SJCRH30 (cell line): ENCODE measurements at regions not wholly inside any gene's neighbourhood (a gene's known extent, or its start where the extent isn't known, plus 50 kb on each side); places are given as distances from the start of the nearest gene placed in this dataset.

Experiments
- DNase-seq, 2 experiments: peaks; one replicate each; pipeline ENCODE4 v3.0.0-alpha.2; 2015 to 2020
- H3K27ac ChIP-seq: fragments of 250-450 bp; sonication (Bioruptor Pico); 2 replicates; pipeline ENCODE4 v1.5.1; 2020; ENCODE audit warnings: mild to moderate bottlenecking, moderate library complexity
- H3K27me3 ChIP-seq: fragments of 250-450 bp; sonication (Bioruptor Pico); 2 replicates; pipeline ENCODE4 v1.5.1; 2020; ENCODE audit warnings: mild to moderate bottlenecking, moderate library complexity
- H3K36me3 ChIP-seq: fragments of 250-450 bp; sonication (Bioruptor Pico); 2 replicates; pipeline ENCODE4 v1.5.1; 2020; ENCODE audit warnings: mild to moderate bottlenecking, moderate library complexity
- H3K4me1 ChIP-seq: fragments of 250-450 bp; sonication (Bioruptor Pico); 2 replicates; pipeline ENCODE4 v1.5.1; 2020; ENCODE audit warnings: mild to moderate bottlenecking, moderate library complexity
- H3K4me3 ChIP-seq: fragments of 250-450 bp; sonication (Bioruptor Pico); 2 replicates; pipeline ENCODE4 v1.5.1; 2020; ENCODE audit warnings: mild to moderate bottlenecking, moderate library complexity
- H3K9me3 ChIP-seq: fragments of 250-450 bp; sonication (Bioruptor Pico); replicated peaks from 2 replicates; pipeline ENCODE4 v1.5.1; 2020; ENCODE audit warnings: mild to moderate bottlenecking, moderate library complexity

DNA sequence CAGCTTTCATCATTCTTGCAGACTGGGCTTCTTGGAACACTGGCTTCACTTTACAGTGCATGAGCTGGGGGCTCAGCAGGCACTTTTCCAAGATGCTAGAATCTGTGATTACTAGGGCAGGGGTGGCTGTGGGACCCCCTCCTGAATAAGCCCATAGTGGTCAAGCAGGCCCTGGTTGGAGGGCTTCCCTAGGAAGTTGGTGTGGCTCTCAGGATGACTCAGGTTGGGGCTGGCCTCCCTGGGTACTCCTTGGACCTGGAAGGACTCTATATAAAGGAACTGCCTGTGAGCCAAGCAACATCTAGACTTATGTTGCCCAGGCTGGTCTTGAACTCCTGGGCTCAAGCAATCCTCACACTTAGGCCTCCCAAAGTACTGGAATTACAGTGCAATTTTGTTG, 88.3 kb upstream of the HELT start:
- Histone ChIP-seq H3K27me3 (no peaks in the 10 kb centered on the region), H3K9me3 (no peaks in the 10 kb centered on the region), H3K4me3 (no peak overlapping the region), H3K27ac (no peak overlapping the region), H3K4me1 (no peaks in the 10 kb centered on the region), H3K36me3 (no peaks in the 10 kb centered on the region)
- no peak for DNase-seq

DNA sequence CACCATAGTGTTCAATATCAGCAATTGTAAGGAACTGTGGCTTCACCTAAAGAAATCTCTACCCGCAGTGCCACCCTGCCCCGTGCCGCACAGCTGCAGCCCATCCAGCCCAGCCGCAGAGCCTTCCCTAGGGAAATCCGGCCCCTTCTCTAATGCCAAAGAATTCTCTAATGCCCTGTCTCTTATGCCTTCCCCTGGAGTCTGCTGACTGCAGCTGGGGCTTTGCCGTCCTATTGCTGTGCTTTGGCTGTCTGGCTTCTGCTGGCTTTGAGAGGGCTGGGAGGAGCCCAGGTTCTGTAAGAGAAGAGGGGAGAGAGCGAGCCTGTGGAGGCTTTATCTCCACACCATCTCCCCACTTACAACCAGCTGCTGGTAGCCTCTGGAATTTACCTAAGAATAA, 85.9 kb upstream of the HELT start:
- DNase-seq, result peak; percentile 49 to 57
- Histone ChIP-seq H3K4me1 (peaks cover 4% of the 10 kb centered on the region; the same call in 1 of the 2 replicates), H3K9me3 (no peaks in the 10 kb centered on the region), H3K27ac (no peak overlapping the region), H3K36me3 (no peaks in the 10 kb centered on the region), H3K27me3 (no peaks in the 10 kb centered on the region), H3K4me3 (no peak overlapping the region)

DNA sequence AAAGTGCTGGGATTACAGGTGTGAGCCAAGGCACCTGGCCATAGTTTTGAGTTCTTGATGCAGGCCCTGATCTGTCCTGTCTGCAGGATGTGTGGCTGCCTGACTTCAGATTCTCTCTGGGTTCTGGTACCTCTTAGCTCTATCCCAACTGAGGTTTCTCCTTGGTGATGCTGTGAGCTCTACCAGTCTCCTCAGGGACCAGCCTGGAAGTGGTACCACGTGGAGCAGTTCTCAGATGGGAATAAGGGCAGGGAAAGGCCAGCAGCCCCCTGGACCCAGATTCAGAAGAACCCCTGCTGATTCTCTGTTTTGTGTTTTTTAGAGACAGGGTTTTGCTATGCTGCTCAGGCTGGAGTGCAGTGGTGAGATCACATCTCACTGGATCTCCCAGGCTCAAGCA, 85.0 kb upstream of the HELT start:
- no peaks in the 10 kb centered on the region for H3K27me3 ChIP-seq
- DNase-seq, result no peak
- H3K9me3 ChIP-seq, result no peaks in the 10 kb centered on the region
- H3K4me3 ChIP-seq, result no peak overlapping the region
- no peaks in the 10 kb centered on the region for H3K36me3 ChIP-seq
- H3K4me1 ChIP-seq, result peaks cover 6% of the 10 kb centered on the region; the same call in 1 of the 2 replicates
- no peak overlapping the region for H3K27ac ChIP-seq

DNA sequence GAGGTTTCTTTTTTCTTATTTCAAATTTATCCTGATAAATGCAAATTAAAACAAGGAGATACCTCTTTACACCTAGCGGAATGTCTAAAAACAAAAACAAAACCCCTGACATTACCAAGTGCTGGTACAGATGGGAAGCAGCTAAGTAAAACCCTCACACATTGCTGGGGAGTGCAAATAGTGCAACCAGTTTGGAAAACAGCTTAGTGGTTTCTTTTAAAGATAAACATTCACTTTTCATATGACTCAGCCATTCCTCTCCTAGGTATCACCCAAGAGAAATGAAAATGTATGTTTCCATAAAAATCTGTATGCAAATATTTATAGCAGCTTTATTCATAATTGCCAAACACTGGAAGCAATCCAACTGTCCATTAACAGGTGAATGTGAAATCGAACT, 84.1 kb upstream of the HELT start:
- H3K9me3 ChIP-seq, result no peaks in the 10 kb centered on the region
- H3K27ac ChIP-seq, result no peak overlapping the region
- peaks cover 6% of the 10 kb centered on the region; the same call in 1 of the 2 replicates for H3K4me1 ChIP-seq
- no peak overlapping the region for H3K4me3 ChIP-seq
- H3K36me3 ChIP-seq, result no peaks in the 10 kb centered on the region
- DNase-seq, result no peak
- no peaks in the 10 kb centered on the region for H3K27me3 ChIP-seq

DNA sequence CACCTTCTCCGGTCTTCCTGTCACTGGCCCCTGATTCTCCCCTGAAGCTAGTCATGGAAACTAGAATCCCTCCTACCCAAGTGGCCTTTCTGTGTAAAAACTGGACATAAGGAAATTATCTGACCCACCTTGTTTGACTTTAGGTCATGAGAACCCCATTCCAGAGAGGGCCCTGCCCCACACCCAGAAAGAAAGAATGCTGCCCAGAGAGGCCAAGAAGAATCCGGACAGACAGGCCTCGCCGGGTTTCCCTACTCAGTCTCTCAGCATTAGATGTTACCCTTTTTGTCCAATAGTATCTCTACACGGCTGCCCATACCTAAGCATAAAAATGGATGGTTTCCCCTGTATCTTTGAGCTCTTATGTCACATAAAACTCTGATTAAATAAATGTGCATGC, 83.3 kb upstream of the HELT start:
- no peak for DNase-seq
- Histone ChIP-seq H3K4me1 (peaks cover 6% of the 10 kb centered on the region; the same call in 1 of the 2 replicates), H3K27ac (no peak overlapping the region), H3K9me3 (no peaks in the 10 kb centered on the region), H3K36me3 (no peaks in the 10 kb centered on the region), H3K4me3 (no peak overlapping the region), H3K27me3 (no peaks in the 10 kb centered on the region)

DNA sequence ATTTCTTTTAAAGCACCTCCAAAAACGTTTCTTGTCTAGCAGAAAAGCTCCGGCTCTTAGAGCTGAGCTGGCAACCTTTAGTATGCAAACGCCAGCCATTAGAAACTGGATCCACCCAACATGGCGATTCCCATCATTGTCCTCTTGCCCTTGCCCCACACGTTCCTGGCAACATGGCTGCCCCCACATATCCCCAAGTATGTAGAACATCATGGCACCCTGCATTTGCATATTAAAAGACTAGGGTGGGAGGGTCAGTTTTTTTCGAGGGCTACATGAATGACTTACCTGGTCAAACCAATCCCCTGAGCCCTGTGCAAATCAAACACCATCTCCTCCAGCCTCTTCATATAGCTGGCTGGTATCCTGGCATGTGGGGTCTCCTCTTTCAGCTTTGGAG, 82.2 kb upstream of the HELT start:
- DNase-seq, result no peak
- Histone ChIP-seq H3K4me1 (peaks cover 6% of the 10 kb centered on the region; the same call in 1 of the 2 replicates), H3K9me3 (no peaks in the 10 kb centered on the region), H3K27me3 (no peaks in the 10 kb centered on the region), H3K36me3 (no peaks in the 10 kb centered on the region), H3K4me3 (no peak overlapping the region), H3K27ac (no peak overlapping the region)

DNA sequence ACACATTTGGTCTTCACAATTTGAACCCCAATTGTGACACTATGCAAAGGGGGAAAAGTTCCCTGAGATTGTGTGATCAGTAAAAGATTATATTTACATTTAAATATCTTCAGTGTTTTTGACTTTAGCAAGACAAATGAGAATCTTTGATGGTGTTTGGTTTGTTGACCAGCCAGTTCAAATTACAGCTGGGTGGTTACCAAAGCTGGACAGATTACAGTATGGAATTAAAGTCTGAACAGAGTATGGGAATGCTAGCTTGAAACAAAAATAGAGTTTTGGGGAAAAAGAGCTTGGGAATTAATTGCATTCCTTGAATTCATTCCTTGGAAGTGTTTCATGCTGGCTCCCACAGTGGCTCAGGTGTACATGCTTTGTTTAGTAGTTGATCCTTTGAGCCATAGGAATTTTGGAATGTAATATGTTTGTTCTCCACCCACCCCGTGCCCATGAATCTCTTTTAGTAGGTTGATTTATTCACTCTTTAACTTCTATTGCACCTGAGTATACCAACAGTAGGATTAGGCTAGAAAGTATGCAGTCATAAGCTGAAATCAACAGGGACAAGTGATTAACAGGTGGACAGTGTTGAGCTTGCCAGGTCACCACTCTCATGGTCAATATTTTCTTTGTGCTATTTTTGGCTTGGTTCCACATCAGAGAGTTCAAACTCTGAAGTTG, 81.1 kb upstream of the HELT start:
- Histone ChIP-seq H3K4me3 (no peak overlapping the region), H3K9me3 (no peaks in the 10 kb centered on the region), H3K27me3 (no peaks in the 10 kb centered on the region), H3K4me1 (peaks cover 6% of the 10 kb centered on the region; the same call in 1 of the 2 replicates), H3K27ac (no peak overlapping the region), H3K36me3 (no peaks in the 10 kb centered on the region)
- peak in 1 of 2 experiments; percentile 33 for DNase-seq

DNA sequence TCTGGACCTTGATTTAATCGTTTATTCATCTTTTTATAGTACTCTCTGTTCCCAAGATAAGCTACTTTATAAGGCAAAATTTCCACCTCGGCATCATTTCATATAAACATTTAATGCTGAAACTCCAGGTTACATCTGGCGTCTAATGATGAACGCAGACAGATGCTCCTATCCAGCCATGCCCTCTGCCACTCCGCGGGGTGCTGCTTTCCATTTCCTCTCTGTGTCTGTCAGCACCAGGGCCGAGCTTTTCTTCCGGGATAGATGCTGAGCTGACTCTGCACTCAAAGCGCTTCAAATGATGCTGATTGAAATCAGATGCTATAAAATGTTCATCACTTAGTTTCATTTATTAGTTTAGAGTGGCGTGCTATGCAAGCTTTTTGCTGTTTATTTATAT, 80.5 kb upstream of the HELT start:
- H3K4me3 ChIP-seq, result no peak overlapping the region

DNA sequence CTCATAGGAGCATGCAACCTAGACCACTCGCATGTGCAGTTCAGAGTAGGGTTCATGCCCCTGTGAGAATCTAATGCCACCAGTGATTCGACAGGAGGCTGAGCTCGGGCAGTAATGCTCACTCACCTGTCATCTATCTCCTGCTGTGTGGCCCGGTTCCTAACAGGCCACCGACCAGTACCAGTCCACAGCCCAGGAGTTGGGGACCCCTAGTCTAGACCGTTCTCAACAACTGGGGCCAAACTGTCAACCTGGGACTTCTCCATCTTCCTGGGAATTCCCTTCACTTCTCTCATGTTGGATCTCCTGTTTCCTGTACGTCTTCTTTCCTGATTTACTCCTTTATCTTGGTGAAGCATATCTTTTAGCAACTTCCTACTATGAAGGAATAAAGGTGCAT, 79.4 kb upstream of the HELT start:
- DNase-seq, result no peak
- Histone ChIP-seq H3K4me3 (no peak overlapping the region), H3K4me1 (peaks cover 6% of the 10 kb centered on the region; the same call in 1 of the 2 replicates), H3K27me3 (no peaks in the 10 kb centered on the region), H3K9me3 (no peaks in the 10 kb centered on the region), H3K36me3 (no peaks in the 10 kb centered on the region), H3K27ac (no peak overlapping the region)

More for the DNA sequence above, 80.5 kb upstream of the HELT start:
- Histone ChIP-seq H3K36me3 (no peaks in the 10 kb centered on the region), H3K27me3 (no peaks in the 10 kb centered on the region), H3K4me1 (peaks cover 6% of the 10 kb centered on the region; the same call in 1 of the 2 replicates), H3K27ac (no peak overlapping the region), H3K9me3 (no peaks in the 10 kb centered on the region)
- peak; percentile 44 to 62 for DNase-seq

DNA sequence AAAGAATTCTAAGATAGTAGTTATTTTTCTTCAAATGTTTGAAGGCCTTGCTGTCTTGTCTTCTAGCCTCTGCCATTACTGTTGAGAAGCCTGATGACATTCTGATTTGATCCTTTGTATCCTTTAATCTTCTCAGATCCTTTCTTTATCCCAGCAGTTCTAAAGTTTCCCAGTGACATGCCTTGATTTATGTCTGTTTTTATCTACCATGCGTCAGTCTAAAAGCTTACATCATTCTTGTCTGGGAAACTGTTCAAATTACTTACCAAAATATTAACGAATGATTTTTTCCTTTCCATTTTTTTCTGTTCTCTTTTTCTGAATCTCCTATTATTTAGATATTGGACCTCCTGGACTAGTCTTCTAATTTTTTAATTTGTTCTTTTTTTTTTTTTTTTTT, 78.3 kb upstream of the HELT start:
- no peak overlapping the region for H3K27ac ChIP-seq
- no peak for DNase-seq
- no peak overlapping the region for H3K4me3 ChIP-seq
- no peaks in the 10 kb centered on the region for H3K36me3 ChIP-seq
- peaks cover 6% of the 10 kb centered on the region; the same call in 1 of the 2 replicates for H3K4me1 ChIP-seq
- H3K27me3 ChIP-seq, result no peaks in the 10 kb centered on the region
- no peaks in the 10 kb centered on the region for H3K9me3 ChIP-seq

DNA sequence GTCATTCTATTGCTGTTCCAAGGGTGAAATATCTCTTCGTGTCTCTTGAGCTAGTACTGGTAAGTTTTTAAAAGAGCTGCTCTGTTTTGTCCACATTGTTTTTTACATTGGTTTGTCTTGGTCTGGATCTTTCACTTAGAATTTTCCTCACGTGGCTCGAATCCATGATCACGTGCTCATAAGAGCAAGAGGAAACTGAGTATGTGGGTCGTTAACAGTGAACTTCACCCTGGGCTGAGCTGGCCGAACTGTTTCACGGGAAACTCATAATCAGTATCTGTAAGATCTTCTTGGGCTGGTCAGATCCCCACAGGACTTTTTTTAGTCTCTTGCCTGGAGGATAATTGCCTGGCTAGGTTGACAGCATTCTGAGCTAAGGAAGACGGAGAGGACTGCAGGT, 77.8 kb upstream of the HELT start:
- no peak overlapping the region for H3K27ac ChIP-seq
- no peak overlapping the region for H3K4me3 ChIP-seq
- H3K4me1 ChIP-seq, result peaks cover 6% of the 10 kb centered on the region; the same call in 1 of the 2 replicates
- DNase-seq, result no peak
- no peaks in the 10 kb centered on the region for H3K36me3 ChIP-seq
- no peaks in the 10 kb centered on the region for H3K9me3 ChIP-seq
- no peaks in the 10 kb centered on the region for H3K27me3 ChIP-seq

DNA sequence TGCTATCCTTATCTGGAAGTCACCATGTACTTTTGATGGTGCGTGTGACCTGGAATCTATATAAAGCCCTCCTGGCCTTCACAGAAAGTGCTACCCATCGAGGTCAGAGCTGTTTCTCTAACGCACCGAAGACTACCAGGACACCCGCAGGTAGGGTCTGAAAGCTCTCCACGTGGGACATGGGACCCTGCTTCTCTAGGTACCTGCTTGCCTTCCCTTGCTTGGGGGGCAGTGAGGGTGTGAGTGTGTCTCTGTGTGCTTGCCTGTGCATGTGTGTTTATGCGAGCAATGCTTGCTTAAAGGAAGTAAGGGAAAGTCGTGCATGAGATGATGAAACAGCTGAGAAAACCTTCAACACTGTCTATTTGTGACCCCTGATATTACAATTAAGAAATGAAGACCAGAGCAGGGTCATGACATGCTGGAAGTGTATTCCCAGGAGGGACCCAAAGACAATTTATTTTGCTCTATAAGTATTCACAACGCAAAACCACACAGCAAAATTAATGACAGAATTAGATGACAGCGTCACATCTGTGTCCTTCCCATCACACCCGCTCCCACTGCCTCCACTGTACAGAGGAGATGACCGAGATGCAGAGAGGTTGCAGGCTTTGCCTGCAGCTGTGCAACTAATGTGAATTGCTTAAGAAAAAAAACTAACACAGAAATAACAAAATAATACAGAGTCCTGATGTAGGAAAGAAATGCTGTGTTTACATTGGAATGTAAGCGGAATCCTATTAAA, 76.4 kb upstream of the HELT start:
- Histone ChIP-seq H3K9me3 (no peaks in the 10 kb centered on the region), H3K27ac (no peak overlapping the region)
- no peak for DNase-seq

DNA sequence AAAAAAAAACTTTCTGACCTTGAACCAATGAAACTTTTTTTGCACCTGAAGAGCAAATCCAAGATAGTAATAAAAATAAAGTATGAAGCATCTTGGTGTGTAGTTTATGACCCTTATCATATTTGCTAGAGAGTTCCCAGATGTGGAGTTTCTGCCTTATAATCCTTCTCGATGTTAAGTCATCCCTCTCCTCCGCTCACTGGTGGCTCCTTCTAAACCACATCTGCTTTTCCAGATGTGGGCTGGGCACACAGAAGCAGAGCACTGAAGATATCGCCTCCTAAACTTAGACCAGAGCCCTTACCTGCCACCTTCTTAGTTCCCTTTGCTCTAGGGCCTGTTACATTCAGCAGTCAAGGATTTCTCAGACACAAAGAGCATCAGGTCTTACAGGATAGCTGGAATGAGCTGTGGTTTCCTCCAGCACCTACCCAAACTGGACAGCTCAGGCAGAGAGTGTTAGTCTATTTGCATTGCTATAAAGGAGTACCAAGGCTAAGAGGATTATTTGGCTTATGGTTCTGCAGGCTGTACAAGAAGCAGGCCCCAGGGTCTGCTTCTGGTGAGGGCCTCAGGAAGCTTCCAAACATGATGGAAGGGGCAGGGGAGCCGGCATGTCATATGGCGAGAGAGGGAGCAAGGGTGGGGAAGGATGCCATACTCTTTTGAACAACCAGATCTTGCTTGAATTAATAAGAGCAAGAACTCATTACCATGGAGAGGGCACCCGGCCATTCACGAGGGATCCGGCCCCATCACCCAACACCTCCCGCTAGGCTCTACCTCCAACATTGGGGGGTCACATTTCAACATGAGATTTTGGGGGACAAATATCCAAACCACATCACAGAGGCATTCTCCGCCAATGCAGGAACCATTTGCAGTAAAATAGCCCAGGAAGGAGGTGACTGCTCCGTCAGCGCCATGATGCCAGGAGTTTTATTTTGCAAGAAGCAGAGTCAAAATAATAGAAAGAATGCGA, 75.6 kb upstream of the HELT start:
- no peak for DNase-seq
- Histone ChIP-seq H3K27ac (no peak overlapping the region), H3K36me3 (no peaks in the 10 kb centered on the region), H3K4me3 (no peak overlapping the region), H3K27me3 (no peaks in the 10 kb centered on the region), H3K4me1 (no peaks in the 10 kb centered on the region), H3K9me3 (no peaks in the 10 kb centered on the region)

More for the DNA sequence above, 76.4 kb upstream of the HELT start:
- H3K4me3 ChIP-seq, result no peak overlapping the region
- H3K4me1 ChIP-seq, result peaks cover 6% of the 10 kb centered on the region; the same call in 1 of the 2 replicates
- no peaks in the 10 kb centered on the region for H3K27me3 ChIP-seq
- H3K36me3 ChIP-seq, result no peaks in the 10 kb centered on the region

DNA sequence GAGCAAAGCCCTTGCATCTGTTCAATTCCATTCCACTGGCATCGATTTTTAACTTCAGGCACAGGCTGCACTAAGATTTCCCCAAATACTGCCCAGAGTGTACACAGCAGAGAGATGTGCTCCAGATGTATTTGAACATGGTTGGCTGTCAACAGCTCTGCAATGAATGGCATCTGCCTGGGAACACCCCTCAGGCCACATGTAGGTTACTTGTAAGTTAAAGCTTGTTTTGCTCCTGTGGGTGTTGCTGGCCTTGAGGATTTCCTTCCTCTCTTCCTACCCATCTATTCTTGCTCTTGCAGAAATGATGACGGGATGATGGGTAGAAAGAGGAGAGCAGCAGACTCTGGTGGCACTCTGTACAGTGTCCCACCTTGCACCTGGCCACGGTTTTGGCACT, 69.3 kb upstream of the HELT start:
- no peak for DNase-seq
- Histone ChIP-seq H3K9me3 (no peaks in the 10 kb centered on the region), H3K36me3 (no peaks in the 10 kb centered on the region), H3K4me1 (no peaks in the 10 kb centered on the region), H3K27me3 (no peaks in the 10 kb centered on the region), H3K4me3 (no peak overlapping the region), H3K27ac (no peak overlapping the region)
